ENCODE measurements at regions not wholly inside any gene's neighbourhood (a gene's known extent, or its start where the extent isn't known, plus 50 kb on each side); places are given as distances from the start of the nearest gene placed in this dataset.

- Histone ChIP-seq H3K27me3 (ENCODE audit: control insufficient read depth, insufficient read depth, low read length) (no peaks in the 10 kb centered on the region), H3K4me3 (ENCODE audit: low read depth, low read length) (no peak overlapping the region), H3K27ac (ENCODE audit: low read depth, low read length) (no peak overlapping the region), H3K9me3 (ENCODE audit: control insufficient read depth, insufficient read depth, low read length) (peaks cover 20% of the 10 kb centered on the region)
- CTCF ChIA-PET, result no interaction called here
- DNase-seq (ENCODE audit: low read depth, low spot score), result no peak
- POLR2A ChIA-PET, result no interaction called here
- TF ChIP-seq, protein P1, sequence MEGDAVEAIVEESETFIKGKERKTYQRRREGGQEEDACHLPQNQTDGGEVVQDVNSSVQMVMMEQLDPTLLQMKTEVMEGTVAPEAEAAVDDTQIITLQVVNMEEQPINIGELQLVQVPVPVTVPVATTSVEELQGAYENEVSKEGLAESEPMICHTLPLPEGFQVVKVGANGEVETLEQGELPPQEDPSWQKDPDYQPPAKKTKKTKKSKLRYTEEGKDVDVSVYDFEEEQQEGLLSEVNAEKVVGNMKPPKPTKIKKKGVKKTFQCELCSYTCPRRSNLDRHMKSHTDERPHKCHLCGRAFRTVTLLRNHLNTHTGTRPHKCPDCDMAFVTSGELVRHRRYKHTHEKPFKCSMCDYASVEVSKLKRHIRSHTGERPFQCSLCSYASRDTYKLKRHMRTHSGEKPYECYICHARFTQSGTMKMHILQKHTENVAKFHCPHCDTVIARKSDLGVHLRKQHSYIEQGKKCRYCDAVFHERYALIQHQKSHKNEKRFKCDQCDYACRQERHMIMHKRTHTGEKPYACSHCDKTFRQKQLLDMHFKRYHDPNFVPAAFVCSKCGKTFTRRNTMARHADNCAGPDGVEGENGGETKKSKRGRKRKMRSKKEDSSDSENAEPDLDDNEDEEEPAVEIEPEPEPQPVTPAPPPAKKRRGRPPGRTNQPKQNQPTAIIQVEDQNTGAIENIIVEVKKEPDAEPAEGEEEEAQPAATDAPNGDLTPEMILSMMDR (IDR thresholded peaks at IDR 0.05; ENCODE audit: low read depth, low read length), result no peak
Measured at GRCh38 chr12:61880186-61880585, 380.0 kb upstream of the USP15 start.

- TF ChIP-seq, protein P1 (IDR thresholded peaks at IDR 0.05; ENCODE audit: low read depth, low read length), result no peak
- Histone ChIP-seq H3K27ac (ENCODE audit: low read depth, low read length) (no peak overlapping the region), H3K9me3 (ENCODE audit: control insufficient read depth, insufficient read depth, low read length) (no peaks in the 10 kb centered on the region; the same call in 1 of the 2 replicates), H3K27me3 (ENCODE audit: control insufficient read depth, insufficient read depth, low read length) (no peaks in the 10 kb centered on the region), H3K4me3 (ENCODE audit: low read depth, low read length) (no peak overlapping the region)
- ChIA-PET CTCF (no interaction called here), POLR2A (no interaction called here)
- DNase-seq (ENCODE audit: low read depth, low spot score), result no peak
Measured at GRCh38 chr12:61891632-61892031, 368.6 kb upstream of the USP15 start.

GRCh38 chr12:61894168-61894567 lies 366.0 kb upstream of the USP15 start:
- Histone ChIP-seq H3K27ac (ENCODE audit: low read depth, low read length) (no peak overlapping the region), H3K9me3 (ENCODE audit: control insufficient read depth, insufficient read depth, low read length) (peaks cover 9% of the 10 kb centered on the region), H3K27me3 (ENCODE audit: control insufficient read depth, insufficient read depth, low read length) (no peaks in the 10 kb centered on the region), H3K4me3 (ENCODE audit: low read depth, low read length) (no peak overlapping the region)
- TF ChIP-seq, protein P1 (IDR thresholded peaks at IDR 0.05; ENCODE audit: low read depth, low read length), result no peak
- ChIA-PET CTCF (no interaction called here), POLR2A (no interaction called here)
- DNase-seq (ENCODE audit: low read depth, low spot score), result no peak

DNA sequence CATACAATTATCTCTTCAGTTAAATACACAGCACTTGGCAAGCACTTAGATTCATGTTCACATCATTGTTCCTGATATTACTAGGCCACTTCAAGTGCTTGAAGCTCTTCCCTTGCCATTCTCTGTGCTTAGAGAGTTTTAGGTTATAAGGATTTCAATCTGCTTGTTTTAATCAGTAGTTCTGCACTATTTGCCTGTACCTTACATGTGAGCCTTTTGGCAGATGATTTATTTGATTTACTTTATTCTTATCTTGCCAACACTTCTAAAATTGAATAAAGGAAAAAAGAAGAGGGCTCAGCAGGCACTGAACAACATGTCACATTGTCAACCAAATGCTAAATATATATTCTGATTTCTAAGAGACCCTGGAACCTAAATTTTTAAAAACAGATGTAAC lies 363.8 kb upstream of the USP15 start:
- ChIA-PET POLR2A (no interaction called here), CTCF (no interaction called here)
- TF ChIP-seq, protein P1 (IDR thresholded peaks at IDR 0.05; ENCODE audit: low read depth, low read length), result no peak
- H3K4me3 ChIP-seq (ENCODE audit: low read depth, low read length), result no peak overlapping the region
- H3K9me3 ChIP-seq (ENCODE audit: control insufficient read depth, insufficient read depth, low read length), result peaks cover 9% of the 10 kb centered on the region
- H3K27me3 ChIP-seq (ENCODE audit: control insufficient read depth, insufficient read depth, low read length), result no peaks in the 10 kb centered on the region
- no peak overlapping the region for H3K27ac ChIP-seq (ENCODE audit: low read depth, low read length)
- DNase-seq (ENCODE audit: low read depth, low spot score), result no peak

GRCh38 chr12:61902403-61902802 lies 357.8 kb upstream of the USP15 start:
- no peaks in the 10 kb centered on the region for H3K27me3 ChIP-seq (ENCODE audit: control insufficient read depth, insufficient read depth, low read length)
- CTCF ChIA-PET, result no interaction called here

More at GRCh38 chr12:61902403-61902802, 357.8 kb upstream of the USP15 start:
- POLR2A ChIA-PET, result no interaction called here
- DNase-seq (ENCODE audit: low read depth, low spot score), result no peak
- no peak overlapping the region for H3K27ac ChIP-seq (ENCODE audit: low read depth, low read length)
- no peak overlapping the region for H3K4me3 ChIP-seq (ENCODE audit: low read depth, low read length)
- TF ChIP-seq, protein P1 (IDR thresholded peaks at IDR 0.05; ENCODE audit: low read depth, low read length), result no peak
- H3K9me3 ChIP-seq (ENCODE audit: control insufficient read depth, insufficient read depth, low read length), result peaks cover 9% of the 10 kb centered on the region
